ENCODE measurements at regions not wholly inside any gene's neighbourhood (a gene's known extent, or its start where the extent isn't known, plus 50 kb on each side); places are given as distances from the start of the nearest gene placed in this dataset.

- no peak for TF ChIP-seq POLR2A (IDR thresholded peaks at IDR 0.05)
- TF ChIP-seq CTCF (IDR thresholded peaks at IDR 0.05) = no peak
- no peak for TF ChIP-seq POLR2AphosphoS5 (IDR thresholded peaks at IDR 0.05; ENCODE audit: insufficient read depth in 1 of 2, low read depth in 1 of 2)
Observed at GRCh38 chr13:109670776-109671175, 115.6 kb downstream of the IRS2 start.

All from vagina (tissue), 2 donors.